ENCODE measurements at regions not wholly inside any gene's neighbourhood (a gene's known extent, or its start where the extent isn't known, plus 50 kb on each side); places are given as distances from the start of the nearest gene placed in this dataset.
"Not testable (repeated sequence)": the region's sequence is repeated elsewhere in the genome, so short reads cannot be mapped to it uniquely, and the experiment has no call there.

- no peak for ATAC-seq
- H3K36me3 ChIP-seq (ENCODE audit: low read depth): no peaks in the 10 kb centered on the region
- no peak for DNase-seq
- no peak for TF ChIP-seq CTCF (IDR thresholded peaks at IDR 0.05)
- H3K4me3 ChIP-seq: no peak overlapping the region
- no peaks in the 10 kb centered on the region for H3K4me1 ChIP-seq (ENCODE audit: low read depth)
- H3K9me3 ChIP-seq: peaks cover 10% of the 10 kb centered on the region
- intact Hi-C loops (cut with DNase I, micrococcal nuclease): no loop called here
These were observed 107.0 kb upstream of the ZC3H15 start for GRCh38 chr2:186379052-186379451.

DNA sequence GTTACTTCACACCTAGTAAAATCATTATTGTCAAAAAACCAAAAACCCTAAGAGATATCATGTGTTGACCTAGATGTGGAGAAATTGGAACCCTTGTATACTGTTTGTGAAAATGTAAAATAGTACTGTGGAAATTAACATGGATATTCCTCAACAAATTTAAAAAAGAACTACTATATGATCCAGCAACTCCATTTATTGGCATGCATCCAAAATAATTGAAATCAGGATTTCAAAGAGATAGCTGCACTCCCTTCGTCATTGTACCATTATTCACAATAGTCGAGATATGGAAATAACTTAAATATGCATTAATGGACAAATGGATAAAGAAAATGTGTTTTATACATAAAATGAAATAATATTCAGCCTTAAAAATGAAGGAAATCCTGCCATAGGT lies 105.3 kb upstream of the ZC3H15 start:
- no peaks in the 10 kb centered on the region for H3K36me3 ChIP-seq (ENCODE audit: low read depth)
- DNase-seq (no peak), ATAC-seq (no peak)
- H3K4me3 ChIP-seq: no peak overlapping the region
- no peak for TF ChIP-seq CTCF (IDR thresholded peaks at IDR 0.05)
- H3K4me1 ChIP-seq (ENCODE audit: low read depth): no peaks in the 10 kb centered on the region
- H3K9me3 ChIP-seq: peaks cover 12% of the 10 kb centered on the region
- intact Hi-C loops (cut with DNase I, micrococcal nuclease): no loop called here

DNA sequence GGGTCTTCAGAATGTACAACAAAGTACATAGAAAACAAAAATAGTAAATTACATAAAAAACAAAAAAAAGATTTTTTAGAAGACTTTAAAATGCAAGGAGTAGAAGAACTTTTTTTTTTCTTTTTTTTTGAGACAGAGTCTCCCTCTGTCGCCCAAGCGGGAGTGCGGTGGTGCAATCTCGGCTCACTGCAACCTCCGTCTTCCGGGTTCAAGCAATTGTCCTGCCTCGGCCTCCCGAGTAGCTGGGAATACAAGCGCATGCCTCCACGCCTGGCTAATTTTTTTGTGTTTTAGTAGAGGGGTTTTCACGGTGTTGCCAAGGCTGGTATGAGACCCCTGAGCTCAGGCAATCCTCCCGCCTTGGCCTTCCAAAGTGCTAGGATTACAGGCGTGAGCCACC lies 104.5 kb upstream of the ZC3H15 start:
- Histone ChIP-seq H3K36me3 (ENCODE audit: low read depth) (no peaks in the 10 kb centered on the region), H3K9me3 (peaks cover 14% of the 10 kb centered on the region), H3K4me1 (ENCODE audit: low read depth) (no peaks in the 10 kb centered on the region), H3K4me3 (no peak overlapping the region)
- no peak for ATAC-seq
- TF ChIP-seq CTCF (IDR thresholded peaks at IDR 0.05): no peak
- intact Hi-C loops (cut with DNase I, micrococcal nuclease): no loop called here
- no peak for DNase-seq

GRCh38 chr2:186382932-186383331 lies 103.1 kb upstream of the ZC3H15 start:
- DNase-seq (no peak), ATAC-seq (no peak)
- no peak for TF ChIP-seq CTCF (IDR thresholded peaks at IDR 0.05)
- Histone ChIP-seq H3K36me3 (ENCODE audit: low read depth) (no peaks in the 10 kb centered on the region), H3K4me3 (no peak overlapping the region), H3K9me3 (peaks cover 18% of the 10 kb centered on the region), H3K4me1 (ENCODE audit: low read depth) (no peaks in the 10 kb centered on the region)
- intact Hi-C loops (cut with DNase I, micrococcal nuclease): no loop called here

DNA sequence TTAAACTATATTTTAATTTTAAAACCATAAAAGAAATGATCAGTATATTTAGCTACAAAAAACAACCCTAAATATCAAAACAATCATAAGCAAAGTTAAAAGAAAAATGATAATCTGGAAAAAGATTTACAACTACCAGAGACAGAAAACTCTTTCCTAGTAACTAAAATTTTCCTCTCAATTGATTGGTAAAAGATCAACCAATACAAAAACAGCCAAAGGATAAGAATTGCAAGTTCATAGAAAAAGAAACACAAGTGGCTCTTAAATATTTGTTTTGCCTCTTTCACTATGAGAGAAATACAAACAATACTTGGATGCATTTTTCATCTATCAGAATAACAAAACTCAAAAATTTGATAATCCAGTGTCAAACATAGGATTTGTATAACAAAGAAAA lies 101.8 kb upstream of the ZC3H15 start:
- TF ChIP-seq CTCF (IDR thresholded peaks at IDR 0.05): no peak
- no peak for ATAC-seq
- intact Hi-C loops (cut with DNase I, micrococcal nuclease): no loop called here
- no peak overlapping the region for H3K4me3 ChIP-seq
- H3K4me1 ChIP-seq (ENCODE audit: low read depth): no peaks in the 10 kb centered on the region
- H3K36me3 ChIP-seq (ENCODE audit: low read depth): no peaks in the 10 kb centered on the region
- peaks cover 18% of the 10 kb centered on the region for H3K9me3 ChIP-seq
- DNase-seq: no peak

GRCh38 chr2:186385638-186386201 lies 100.3 kb upstream of the ZC3H15 start:
- H3K4me3 ChIP-seq; ATAC-seq; H3K4me1 ChIP-seq (ENCODE audit: low read depth); intact Hi-C loops (cut with DNase I, micrococcal nuclease); H3K36me3 ChIP-seq (ENCODE audit: low read depth); DNase-seq: not testable (repeated sequence)
- H3K9me3 ChIP-seq: peaks cover 22% of the 10 kb centered on the region
